AG04450 (cell line): ENCODE measurements at regions not wholly inside any gene's neighbourhood (a gene's known extent, or its start where the extent isn't known, plus 50 kb on each side); places are given as distances from the start of the nearest gene placed in this dataset.

Source experiments
- CTCF ChIA-PET: fragments of 300-600, 350-600 bp; formaldehyde crosslinking; extraction: SDS; loops from one replicate; lab custom pipeline; 2022; ENCODE audit warnings: antibody characterized with exemption, inconsistent platforms; lab: Charles Lee
- POLR2A ChIA-PET: fragments of 350-600 bp; formaldehyde crosslinking; extraction: SDS; loops from one replicate; lab custom pipeline; 2021; ENCODE audit warnings: antibody characterized with exemption, inconsistent platforms; lab: Yijun Ruan, JAX
- DNase-seq: peaks from one replicate; pipeline ENCODE4 v3.0.0-alpha.2; 2011; ENCODE audit warnings: low read depth, low spot score
- H3K27ac ChIP-seq: one replicate; pipeline ENCODE4 v1.5.1; 2012; ENCODE audit warnings: low read depth, low read length, control low read depth
- H3K27me3 ChIP-seq: one replicate; pipeline ENCODE4 v1.6.0; 2012; ENCODE audit warnings: low read length; ENCODE audit not compliant: control insufficient read depth, insufficient read depth
- H3K4me3 ChIP-seq: 2 replicates; pipeline ENCODE4 v1.5.1; 2011; ENCODE audit warnings: mild to moderate bottlenecking, low read depth, low read length, control low read depth
- H3K9me3 ChIP-seq: 2 replicates; pipeline ENCODE4 v1.5.1; 2012; ENCODE audit warnings: low read length; ENCODE audit not compliant: control insufficient read depth, insufficient read depth
- CTCF ChIP-seq: IDR thresholded peaks from 2 replicates; pipeline ENCODE4 v1.5.1; 2011; ENCODE audit warnings: low read depth, low read length, control low read depth, inconsistent platforms

- CTCF ChIA-PET: interaction anchor here (1.4 to 3.7 kb wide), 3 partner anchors 13 to 259 kb away, joined by 4 to 146 read pairs (median 7); no protein-coding TSS in a partner anchor
- peaks cover 3% of the 10 kb centered on the region for H3K27me3 ChIP-seq
- H3K4me3 ChIP-seq: no peak overlapping the region
- H3K27ac ChIP-seq: no peak overlapping the region
- DNase-seq: no peak
- no peaks in the 10 kb centered on the region for H3K9me3 ChIP-seq
- POLR2A ChIA-PET: no interaction called here
- TF ChIP-seq CTCF: no peak
These were observed 166.5 kb downstream of the MINAR1 start for GRCh38 chr15:79598639-79599038.

- ChIA-PET POLR2A (no interaction called here), CTCF (interaction anchor here (0.9 kb wide), 1 partner anchor 220 kb away, joined by 3 read pairs; no protein-coding TSS in a partner anchor)
- no peak for DNase-seq
- Histone ChIP-seq H3K9me3 (no peaks in the 10 kb centered on the region), H3K4me3 (no peak overlapping the region), H3K27me3 (peaks cover 11% of the 10 kb centered on the region), H3K27ac (no peak overlapping the region)
- no peak for TF ChIP-seq CTCF
These were observed 169.4 kb downstream of the MINAR1 start for GRCh38 chr15:79601405-79602086.

- no peak for DNase-seq
- H3K27me3 ChIP-seq: peaks cover 13% of the 10 kb centered on the region
- ChIA-PET CTCF (interaction anchor here (0.9 kb wide), 1 partner anchor 221 kb away, joined by 3 read pairs; no protein-coding TSS in a partner anchor), POLR2A (no interaction called here)
- no peaks in the 10 kb centered on the region for H3K9me3 ChIP-seq
- H3K4me3 ChIP-seq: no peak overlapping the region
- no peak overlapping the region for H3K27ac ChIP-seq
- no peak for TF ChIP-seq CTCF
These were observed 170.0 kb downstream of the MINAR1 start for GRCh38 chr15:79602180-79602579.

GRCh38 chr15:79602731-79603130 lies 170.6 kb downstream of the MINAR1 start:
- DNase-seq: no peak
- Histone ChIP-seq H3K4me3 (no peak overlapping the region), H3K27me3 (peaks cover 13% of the 10 kb centered on the region), H3K27ac (no peak overlapping the region), H3K9me3 (no peaks in the 10 kb centered on the region)
- no peak for TF ChIP-seq CTCF
- POLR2A ChIA-PET: no interaction called here
- CTCF ChIA-PET: interaction anchor here (0.9 kb wide), 1 partner anchor 221 kb away, joined by 3 read pairs; no protein-coding TSS in a partner anchor

GRCh38 chr15:79606831-79607355 lies 174.8 kb downstream of the MINAR1 start:
- POLR2A ChIA-PET: no interaction called here
- Histone ChIP-seq H3K27ac (no peak overlapping the region), H3K27me3 (peaks cover 18% of the 10 kb centered on the region), H3K4me3 (no peak overlapping the region), H3K9me3 (no peaks in the 10 kb centered on the region)
- no peak for TF ChIP-seq CTCF
- no peak for DNase-seq
- CTCF ChIA-PET: no interaction called here
